IMR-90 (cell line): ENCODE measurements at regions not wholly inside any gene's neighbourhood (a gene's known extent, or its start where the extent isn't known, plus 50 kb on each side); places are given as distances from the start of the nearest gene placed in this dataset.

Experiments used
- BHLHE40 ChIP-seq: fragments of 150-350 bp; IDR thresholded peaks from 2 replicates; pipeline ENCODE4 v1.6.1; 2016; ENCODE audit warnings: mild to moderate bottlenecking, low read depth, low read length
- CEBPB ChIP-seq: IDR thresholded peaks from 2 replicates; pipeline ENCODE4 v1.6.1; 2012; ENCODE audit warnings: low read depth, low read length, improper control_type of control experiment
- FOS ChIP-seq: fragments of 150-350 bp; IDR thresholded peaks from 2 replicates; pipeline ENCODE4 v1.6.1; 2016; ENCODE audit warnings: low read depth, low read length
- MAFK ChIP-seq: IDR thresholded peaks from 2 replicates; pipeline ENCODE4 v1.6.1; 2012; ENCODE audit warnings: low read depth, low read length, improper control_type of control experiment
- MAZ ChIP-seq: IDR thresholded peaks from 2 replicates; pipeline ENCODE4 v1.6.1; 2012; ENCODE audit warnings: low read depth, mild to moderate bottlenecking, low read length, improper control_type of control experiment, moderate library complexity, borderline replicate concordance
- MXI1 ChIP-seq: IDR thresholded peaks from 2 replicates; pipeline ENCODE4 v1.6.1; 2012; ENCODE audit warnings: low read depth, mild to moderate bottlenecking, low read length, moderate library complexity, borderline replicate concordance
- NFE2L2 ChIP-seq: fragments of 150-350 bp; IDR thresholded peaks from 2 replicates; pipeline ENCODE4 v1.6.1; 2016; ENCODE audit warnings: low read depth, mild to moderate bottlenecking, low read length
- POLR2A ChIP-seq: IDR thresholded peaks from 2 replicates; pipeline ENCODE4 v1.6.1; 2012; ENCODE audit warnings: mild to moderate bottlenecking, low read depth, low read length
- RAD21 ChIP-seq: IDR thresholded peaks from 2 replicates; pipeline ENCODE4 v1.6.1; 2012; ENCODE audit warnings: low read length, improper control_type of control experiment
- RFX5 ChIP-seq: IDR thresholded peaks from 2 replicates; pipeline ENCODE4 v1.8.0; 2012; ENCODE audit warnings: low read depth, mild to moderate bottlenecking, low read length, moderate library complexity
- SMC3 ChIP-seq: fragments of 150-350 bp; IDR thresholded peaks from 2 replicates; pipeline ENCODE4 v1.6.1; 2016; ENCODE audit warnings: low read depth, mild to moderate bottlenecking, antibody characterized with exemption, low read length, moderate library complexity
- TF ChIP-seq, protein P1 (sequence below): conservative IDR thresholded peaks from 2 replicates; pipeline ENCODE4 v1.5.1; 2012; ENCODE audit warnings: mild to moderate bottlenecking, low read depth, low read length, improper control_type of control experiment
- TF ChIP-seq, protein P2 (sequence below): fragments of 150-350 bp; IDR thresholded peaks from 2 replicates; pipeline ENCODE4 v1.6.1; 2017; ENCODE audit warnings: mild to moderate bottlenecking, antibody characterized with exemption, low read length, low read depth
- TF ChIP-seq, protein P3 (sequence below): fragments of 150-350 bp; IDR thresholded peaks from 2 replicates; pipeline ENCODE4 v1.6.1; 2016; ENCODE audit warnings: low read depth, mild to moderate bottlenecking, low read length, moderate library complexity, borderline replicate concordance

DNA sequence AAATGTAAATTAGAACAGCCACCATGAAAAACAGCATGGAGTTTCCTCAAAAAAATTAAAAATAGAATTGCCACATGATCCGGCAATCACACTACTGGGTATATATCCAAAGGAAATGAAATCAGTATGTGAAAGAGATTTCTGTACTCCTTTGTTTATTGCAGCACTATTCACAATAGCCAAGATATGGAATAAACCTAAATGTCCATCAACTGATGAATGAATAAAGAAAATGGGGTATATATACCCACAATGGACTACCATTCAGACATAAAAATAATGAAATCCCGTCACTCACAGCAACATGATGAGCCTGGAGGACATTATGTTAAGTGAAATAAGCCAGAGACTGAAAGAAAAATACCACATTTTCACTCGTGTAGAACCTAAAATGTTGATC lies 296.9 kb downstream of the RAP2B start:
- TF ChIP-seq POLR2A: no peak
- no peak for TF ChIP-seq MXI1
- TF ChIP-seq RAD21: no peak
- no peak for TF ChIP-seq BHLHE40
- TF ChIP-seq, protein P1, sequence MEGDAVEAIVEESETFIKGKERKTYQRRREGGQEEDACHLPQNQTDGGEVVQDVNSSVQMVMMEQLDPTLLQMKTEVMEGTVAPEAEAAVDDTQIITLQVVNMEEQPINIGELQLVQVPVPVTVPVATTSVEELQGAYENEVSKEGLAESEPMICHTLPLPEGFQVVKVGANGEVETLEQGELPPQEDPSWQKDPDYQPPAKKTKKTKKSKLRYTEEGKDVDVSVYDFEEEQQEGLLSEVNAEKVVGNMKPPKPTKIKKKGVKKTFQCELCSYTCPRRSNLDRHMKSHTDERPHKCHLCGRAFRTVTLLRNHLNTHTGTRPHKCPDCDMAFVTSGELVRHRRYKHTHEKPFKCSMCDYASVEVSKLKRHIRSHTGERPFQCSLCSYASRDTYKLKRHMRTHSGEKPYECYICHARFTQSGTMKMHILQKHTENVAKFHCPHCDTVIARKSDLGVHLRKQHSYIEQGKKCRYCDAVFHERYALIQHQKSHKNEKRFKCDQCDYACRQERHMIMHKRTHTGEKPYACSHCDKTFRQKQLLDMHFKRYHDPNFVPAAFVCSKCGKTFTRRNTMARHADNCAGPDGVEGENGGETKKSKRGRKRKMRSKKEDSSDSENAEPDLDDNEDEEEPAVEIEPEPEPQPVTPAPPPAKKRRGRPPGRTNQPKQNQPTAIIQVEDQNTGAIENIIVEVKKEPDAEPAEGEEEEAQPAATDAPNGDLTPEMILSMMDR: no peak
- TF ChIP-seq MAZ: no peak
- no peak for TF ChIP-seq FOS
- TF ChIP-seq RFX5: no peak
- TF ChIP-seq CEBPB: no peak
- TF ChIP-seq MAFK: no peak
- TF ChIP-seq SMC3: no peak
- TF ChIP-seq, protein P2, sequence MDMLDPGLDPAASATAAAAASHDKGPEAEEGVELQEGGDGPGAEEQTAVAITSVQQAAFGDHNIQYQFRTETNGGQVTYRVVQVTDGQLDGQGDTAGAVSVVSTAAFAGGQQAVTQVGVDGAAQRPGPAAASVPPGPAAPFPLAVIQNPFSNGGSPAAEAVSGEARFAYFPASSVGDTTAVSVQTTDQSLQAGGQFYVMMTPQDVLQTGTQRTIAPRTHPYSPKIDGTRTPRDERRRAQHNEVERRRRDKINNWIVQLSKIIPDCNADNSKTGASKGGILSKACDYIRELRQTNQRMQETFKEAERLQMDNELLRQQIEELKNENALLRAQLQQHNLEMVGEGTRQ: no peak
- no peak for TF ChIP-seq NFE2L2
- TF ChIP-seq, protein P3, sequence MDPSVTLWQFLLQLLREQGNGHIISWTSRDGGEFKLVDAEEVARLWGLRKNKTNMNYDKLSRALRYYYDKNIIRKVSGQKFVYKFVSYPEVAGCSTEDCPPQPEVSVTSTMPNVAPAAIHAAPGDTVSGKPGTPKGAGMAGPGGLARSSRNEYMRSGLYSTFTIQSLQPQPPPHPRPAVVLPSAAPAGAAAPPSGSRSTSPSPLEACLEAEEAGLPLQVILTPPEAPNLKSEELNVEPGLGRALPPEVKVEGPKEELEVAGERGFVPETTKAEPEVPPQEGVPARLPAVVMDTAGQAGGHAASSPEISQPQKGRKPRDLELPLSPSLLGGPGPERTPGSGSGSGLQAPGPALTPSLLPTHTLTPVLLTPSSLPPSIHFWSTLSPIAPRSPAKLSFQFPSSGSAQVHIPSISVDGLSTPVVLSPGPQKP: no peak
